ENCODE measurements at regions not wholly inside any gene's neighbourhood (a gene's known extent, or its start where the extent isn't known, plus 50 kb on each side); places are given as distances from the start of the nearest gene placed in this dataset.
"Not testable (repeated sequence)": the region's sequence is repeated elsewhere in the genome, so short reads cannot be mapped to it uniquely, and the experiment has no call there.

- no peak for DNase-seq
These were observed 70.7 kb upstream of the TAB2 start for GRCh38 chr6:149246691-149247384.

GRCh38 chr6:149247385-149247763 is 70.1 kb upstream of the TAB2 start:
- no peak for DNase-seq

- not testable (repeated sequence) for DNase-seq
These were observed 69.2 kb upstream of the TAB2 start for GRCh38 chr6:149248263-149248662.

- DNase-seq: peak; percentile 21
These were observed 68.7 kb upstream of the TAB2 start for GRCh38 chr6:149248693-149249369.

- DNase-seq: no peak
These were observed 67.8 kb upstream of the TAB2 start for GRCh38 chr6:149249370-149250357.

- DNase-seq: no peak
These were observed 66.6 kb upstream of the TAB2 start for GRCh38 chr6:149250951-149251350.

- DNase-seq: no peak
These were observed 64.9 kb upstream of the TAB2 start for GRCh38 chr6:149252622-149253021.

GRCh38 chr6:149254253-149254652 is 63.3 kb upstream of the TAB2 start:
- no peak for DNase-seq

GRCh38 chr6:149259753-149260152 is 57.8 kb upstream of the TAB2 start:
- DNase-seq: no peak

GRCh38 chr6:149260214-149260874 is 57.2 kb upstream of the TAB2 start:
- DNase-seq: no peak

- no peak for DNase-seq
These were observed 56.0 kb upstream of the TAB2 start for GRCh38 chr6:149261364-149262040.

GRCh38 chr6:149263321-149263720 is 54.2 kb upstream of the TAB2 start:
- no peak for DNase-seq

- DNase-seq: peak; percentile 89
These were observed 52.9 kb upstream of the TAB2 start for GRCh38 chr6:149264629-149265028.

GRCh38 chr6:149265945-149266344 is 51.6 kb upstream of the TAB2 start:
- no peak for DNase-seq

GRCh38 chr6:149266659-149267058 is 50.9 kb upstream of the TAB2 start:
- no peak for DNase-seq

- DNase-seq: no peak
These were observed 50.4 kb upstream of the TAB2 start for GRCh38 chr6:149267072-149267471.

GRCh38 chr6:149267513-149268043 is 49.9 kb upstream of the TAB2 start:
- DNase-seq: no peak
